Activated naive CD4-positive, alpha-beta T cell treated with anti-CD3 and anti-CD28 coated beads for 36 hours (primary cell): ENCODE measurements at regions not wholly inside any gene's neighbourhood (a gene's known extent, or its start where the extent isn't known, plus 50 kb on each side); places are given as distances from the start of the nearest gene placed in this dataset.

Experiments
- CTCF ChIA-PET: fragments of 350-600 bp; sonication (Branson Sonifier 250); formaldehyde crosslinking; loops from one replicate; lab custom pipeline; 2021; ENCODE audit warnings: antibody characterized with exemption; lab: Charles Lee
- DNase-seq: peaks from one replicate; pipeline ENCODE4 v3.0.0-alpha.2; 2020
- H3K27ac Mint-ChIP-seq: one replicate; pipeline ENCODE4 v1.8.0; 2021; ENCODE audit warnings: mild to moderate bottlenecking, mixed read lengths
- H3K27me3 Mint-ChIP-seq: one replicate; pipeline ENCODE4 v1.8.0; 2021; ENCODE audit warnings: low read depth, mixed read lengths
- H3K36me3 Mint-ChIP-seq: one replicate; pipeline ENCODE4 v1.8.0; 2021; ENCODE audit warnings: low read depth, mixed read lengths
- H3K4me1 Mint-ChIP-seq: one replicate; pipeline ENCODE4 v1.8.0; 2021; ENCODE audit warnings: low read depth, mixed read lengths
- H3K4me3 Mint-ChIP-seq: one replicate; pipeline ENCODE4 v1.8.0; 2021; ENCODE audit warnings: mild to moderate bottlenecking, moderate library complexity, mixed read lengths
- H3K9me3 Mint-ChIP-seq: one replicate; pipeline ENCODE4 v1.8.0; 2021; ENCODE audit warnings: mixed read lengths
- intact Hi-C: fragments of 100-400 bp; cut with micrococcal nuclease; formaldehyde crosslinking; loops from one replicate; pipeline ENCODE4 v1.15.1; 2023

DNA sequence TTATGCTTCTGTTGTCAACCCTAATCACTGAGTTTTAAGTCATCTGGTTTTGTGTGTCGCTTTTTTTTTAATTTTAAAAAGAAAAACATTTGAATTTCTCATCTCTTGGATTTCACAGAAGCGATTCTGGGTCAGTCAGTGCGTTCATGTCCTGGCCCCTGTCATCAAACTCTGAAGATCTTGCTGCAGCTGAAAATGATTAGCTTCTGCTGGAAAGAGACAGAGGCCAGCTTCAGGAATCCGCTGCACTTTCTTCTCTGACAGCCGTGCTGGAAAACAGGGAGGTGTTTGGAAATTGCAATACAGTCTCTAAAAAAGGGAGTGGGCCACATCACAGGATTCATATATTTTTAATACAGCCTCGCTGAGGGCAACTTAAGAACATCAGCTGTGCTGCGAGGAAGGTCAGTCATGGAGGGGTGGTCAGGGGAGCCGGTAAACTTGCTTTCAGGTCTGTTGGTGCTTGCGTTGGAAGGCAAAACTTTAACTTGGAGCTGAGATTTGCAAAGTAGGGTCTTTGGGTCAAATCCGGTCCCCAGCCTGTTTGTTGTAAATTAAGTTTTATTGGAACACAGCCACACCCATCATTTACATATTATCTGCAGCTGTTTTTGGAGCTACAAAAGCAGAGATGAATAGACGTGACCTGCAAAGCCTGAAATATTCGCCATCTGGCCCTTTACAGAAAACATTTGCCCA, 190.8 kb downstream of the AACS start:
- CTCF ChIA-PET, result interaction anchor here (0.7 kb wide), 1 partner anchor 76 kb away, joined by 3 read pairs; no protein-coding TSS in a partner anchor
- Mint-ChIP-seq H3K4me1 (no peaks in the 10 kb centered on the region), H3K27ac (no peak overlapping the region), H3K27me3 (peaks cover 6% of the 10 kb centered on the region), H3K9me3 (peaks cover 3% of the 10 kb centered on the region), H3K4me3 (no peak overlapping the region), H3K36me3 (no peaks in the 10 kb centered on the region)
- DNase-seq, result no peak
- intact Hi-C loops, result no loop called here

DNA sequence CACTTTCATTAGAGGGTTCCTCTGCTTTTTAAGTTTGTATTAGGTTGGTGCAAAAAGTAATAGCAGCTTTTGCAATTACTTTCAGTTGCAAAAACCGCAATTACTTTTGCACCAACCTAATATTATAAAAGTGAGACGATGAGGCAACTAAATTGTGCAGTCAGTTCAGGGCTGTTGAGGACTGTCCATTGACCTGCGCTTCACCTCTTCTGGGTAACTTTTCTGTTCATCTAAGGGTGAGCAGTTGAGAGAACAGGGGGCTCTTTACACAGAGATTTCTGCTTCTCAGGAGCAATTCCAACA, 191.3 kb downstream of the AACS start:
- CTCF ChIA-PET, result interaction anchor here (0.7 kb wide), 1 partner anchor 75 kb away, joined by 3 read pairs; no protein-coding TSS in a partner anchor
- H3K9me3 Mint-ChIP-seq, result peaks cover 3% of the 10 kb centered on the region
- DNase-seq, result no peak
- H3K4me1 Mint-ChIP-seq, result no peaks in the 10 kb centered on the region
- H3K36me3 Mint-ChIP-seq, result no peaks in the 10 kb centered on the region
- no peak overlapping the region for H3K27ac Mint-ChIP-seq
- H3K27me3 Mint-ChIP-seq, result peaks cover 6% of the 10 kb centered on the region
- intact Hi-C loops, result no loop called here
- no peak overlapping the region for H3K4me3 Mint-ChIP-seq

DNA sequence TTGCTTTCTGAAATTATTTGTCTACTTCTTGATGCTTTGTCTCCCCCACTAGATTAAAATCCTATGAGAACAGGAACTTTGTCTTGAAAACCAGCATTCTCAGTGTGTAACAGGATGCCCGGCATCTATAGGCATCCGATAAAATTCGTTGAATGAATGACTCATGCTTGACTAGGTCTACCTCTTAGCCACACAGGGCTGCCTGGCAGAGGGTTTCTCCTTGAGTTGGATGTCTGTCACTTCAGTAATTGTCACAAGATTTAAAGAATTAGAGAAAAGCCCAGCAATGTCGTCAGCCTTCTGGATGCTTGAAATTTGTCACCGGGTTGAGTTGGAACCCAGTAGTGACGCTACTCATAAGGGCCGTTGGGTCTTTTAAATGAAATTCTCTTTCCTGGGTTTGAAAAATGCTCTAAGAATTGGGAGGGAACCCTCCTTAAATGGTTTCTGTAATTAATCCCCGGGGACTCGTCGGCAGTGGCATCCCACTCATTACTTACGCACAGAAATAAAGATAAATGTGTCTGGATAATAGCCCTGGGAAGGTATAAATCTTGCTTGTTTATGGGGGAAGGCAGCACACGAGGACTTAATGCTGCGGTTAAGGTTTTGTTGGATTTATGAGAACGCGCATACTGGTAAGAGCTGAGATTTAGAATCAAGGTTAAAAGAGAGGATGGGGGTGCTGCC, 194.1 kb downstream of the AACS start:
- peaks cover 8% of the 10 kb centered on the region for H3K9me3 Mint-ChIP-seq
- CTCF ChIA-PET, result no interaction called here
- H3K27ac Mint-ChIP-seq, result no peak overlapping the region
- intact Hi-C loops, result no loop called here
- no peaks in the 10 kb centered on the region for H3K4me1 Mint-ChIP-seq
- H3K4me3 Mint-ChIP-seq, result no peak overlapping the region
- peaks cover 6% of the 10 kb centered on the region for H3K27me3 Mint-ChIP-seq
- H3K36me3 Mint-ChIP-seq, result no peaks in the 10 kb centered on the region
- DNase-seq, result no peak

DNA sequence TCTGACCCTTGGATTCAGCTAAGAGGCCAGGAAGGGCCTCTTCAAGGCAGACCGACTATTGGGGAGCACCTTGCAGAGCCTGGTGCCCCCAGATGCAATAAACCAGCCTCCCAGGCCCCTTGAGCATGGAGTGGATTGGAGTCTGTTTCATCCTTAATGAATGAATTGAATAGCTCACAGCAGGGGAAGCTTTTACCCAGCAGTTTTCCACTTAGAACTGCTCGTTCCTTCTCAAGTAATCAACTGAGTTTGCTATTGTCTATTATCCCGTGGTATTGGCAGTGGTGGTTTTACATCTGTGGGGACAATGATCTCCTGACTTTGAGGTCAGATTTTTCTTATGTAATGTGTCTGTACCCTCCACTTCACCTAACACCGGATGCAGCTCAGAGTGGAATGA, 197.6 kb downstream of the AACS start:
- Mint-ChIP-seq H3K4me3 (no peak overlapping the region), H3K27me3 (peaks cover 3% of the 10 kb centered on the region), H3K27ac (no peak overlapping the region), H3K9me3 (peaks cover 5% of the 10 kb centered on the region), H3K36me3 (no peaks in the 10 kb centered on the region), H3K4me1 (no peaks in the 10 kb centered on the region)
- DNase-seq, result no peak
- CTCF ChIA-PET, result no interaction called here
- intact Hi-C loops, result no loop called here

DNA sequence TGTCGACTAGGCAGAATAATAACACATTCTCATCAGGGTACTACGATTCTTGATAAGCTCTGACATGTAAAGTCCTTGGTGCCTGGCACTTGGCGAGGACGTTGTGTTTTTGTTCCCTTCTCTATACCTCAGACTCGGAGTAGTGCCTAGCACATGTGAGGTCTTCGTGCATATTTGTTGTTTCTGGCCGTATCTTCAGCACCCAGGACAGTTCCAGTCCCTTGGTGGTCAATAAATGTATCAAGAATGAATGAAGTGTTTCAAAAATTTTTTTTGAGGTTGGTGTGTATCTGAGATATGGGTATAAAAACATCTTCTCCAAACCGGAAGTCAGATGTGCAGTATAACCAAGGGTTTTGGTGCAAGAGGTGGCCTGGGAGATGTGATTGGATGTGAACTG, 198.2 kb downstream of the AACS start:
- H3K27me3 Mint-ChIP-seq, result peaks cover 3% of the 10 kb centered on the region
- intact Hi-C loops, result no loop called here
- no peaks in the 10 kb centered on the region for H3K36me3 Mint-ChIP-seq
- no peak overlapping the region for H3K27ac Mint-ChIP-seq
- H3K4me1 Mint-ChIP-seq, result no peaks in the 10 kb centered on the region
- H3K4me3 Mint-ChIP-seq, result no peak overlapping the region
- CTCF ChIA-PET, result no interaction called here
- DNase-seq, result no peak
- H3K9me3 Mint-ChIP-seq, result peaks cover 5% of the 10 kb centered on the region

DNA sequence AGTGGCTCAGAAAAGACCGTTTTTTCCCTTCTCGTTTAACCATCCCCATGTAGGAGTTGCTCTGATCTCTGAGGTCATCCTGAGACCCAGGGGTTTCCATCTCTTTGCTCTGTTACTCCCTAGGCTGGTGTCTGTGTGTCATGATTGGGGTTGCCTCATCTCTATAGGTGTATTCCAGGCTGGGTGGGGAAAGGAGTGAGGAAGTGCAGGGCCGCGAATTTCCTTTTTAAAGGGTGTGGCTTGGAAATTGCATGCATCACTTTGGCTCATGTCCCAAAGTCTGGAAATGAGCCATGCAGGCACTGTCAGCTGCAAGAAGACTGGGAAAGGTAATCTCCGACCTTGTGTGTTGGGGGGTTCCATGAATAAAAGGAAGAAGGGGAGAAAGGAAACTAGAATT, 201.9 kb downstream of the AACS start:
- Mint-ChIP-seq H3K4me1 (no peaks in the 10 kb centered on the region), H3K36me3 (no peaks in the 10 kb centered on the region), H3K27me3 (peaks cover 3% of the 10 kb centered on the region), H3K27ac (no peak overlapping the region), H3K4me3 (no peak overlapping the region), H3K9me3 (peaks cover 5% of the 10 kb centered on the region)
- no peak for DNase-seq
- intact Hi-C loops, result no loop called here
- CTCF ChIA-PET, result no interaction called here

DNA sequence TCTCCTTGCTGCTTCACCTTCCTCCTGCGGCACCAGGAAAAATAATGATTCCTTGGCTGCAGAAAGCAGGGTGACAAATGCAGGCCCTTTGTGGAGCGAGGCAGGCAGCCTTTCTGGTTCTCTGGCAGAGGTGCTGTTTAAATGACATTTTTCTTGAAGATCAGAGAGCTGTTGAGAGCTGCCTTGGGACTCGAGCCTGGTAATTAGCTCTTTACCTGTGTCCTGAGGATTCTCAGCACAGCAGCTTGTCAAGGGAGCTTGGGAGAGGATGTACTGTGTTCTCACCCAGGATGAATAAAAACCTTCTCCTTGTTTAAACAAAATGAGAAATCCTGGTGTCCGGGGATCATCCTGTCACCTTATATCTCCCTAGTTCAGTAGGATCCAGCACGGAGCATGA, 204.0 kb downstream of the AACS start:
- intact Hi-C loops, result no loop called here
- Mint-ChIP-seq H3K36me3 (no peaks in the 10 kb centered on the region), H3K9me3 (peaks cover under 1% of the 10 kb centered on the region), H3K4me3 (no peak overlapping the region), H3K4me1 (no peaks in the 10 kb centered on the region), H3K27ac (no peak overlapping the region), H3K27me3 (no peaks in the 10 kb centered on the region)
- CTCF ChIA-PET, result no interaction called here
- DNase-seq, result no peak

DNA sequence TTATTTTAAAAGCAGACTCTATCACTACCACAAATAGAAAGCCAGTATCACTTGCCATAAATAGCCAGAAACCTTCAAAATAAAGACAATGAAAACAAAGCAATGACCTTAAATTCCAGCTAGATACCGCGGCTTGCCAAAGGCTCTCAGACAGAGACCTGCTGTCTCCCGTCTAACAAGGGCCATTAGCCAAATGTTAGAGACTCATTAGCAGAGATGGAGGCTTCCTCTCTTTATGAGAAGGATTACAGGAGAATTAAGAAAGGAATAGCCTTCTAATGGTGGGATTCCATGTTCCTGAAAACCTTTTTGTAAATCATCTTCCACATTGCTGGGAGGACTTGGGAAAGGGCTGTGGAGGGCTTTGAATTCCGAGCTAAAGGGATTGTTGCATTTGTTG, 206.7 kb downstream of the AACS start:
- Mint-ChIP-seq H3K4me1 (no peaks in the 10 kb centered on the region), H3K36me3 (no peaks in the 10 kb centered on the region)

DNA sequence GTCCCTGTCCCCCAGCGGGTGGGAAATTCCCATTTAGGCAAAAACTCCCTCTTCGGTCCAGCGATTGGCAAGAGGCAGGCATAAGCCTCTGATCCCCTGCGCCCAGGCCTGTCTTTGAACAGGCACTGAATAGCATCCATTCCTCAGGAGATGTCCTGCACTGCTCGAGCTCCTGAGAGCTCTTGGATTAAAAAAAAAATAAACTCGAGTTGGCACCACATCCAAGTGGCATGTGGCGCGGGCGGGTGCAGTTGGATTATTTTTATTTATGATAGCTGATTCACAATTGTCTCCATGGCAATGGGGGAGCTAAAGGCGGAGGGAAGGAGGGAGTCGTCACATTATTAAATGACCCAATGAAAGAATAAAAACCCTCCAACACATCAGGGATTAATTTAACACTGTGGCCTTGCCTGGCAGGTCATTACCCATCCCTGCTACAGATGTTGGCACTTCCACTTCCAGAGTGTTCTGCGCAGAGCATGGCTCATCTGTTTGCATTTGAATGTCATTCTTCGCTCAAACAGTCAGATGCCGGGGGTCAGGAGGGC, 207.2 kb downstream of the AACS start:
- Mint-ChIP-seq H3K9me3 (no peaks in the 10 kb centered on the region), H3K4me1 (no peaks in the 10 kb centered on the region), H3K27ac (no peak overlapping the region), H3K4me3 (no peak overlapping the region), H3K27me3 (no peaks in the 10 kb centered on the region), H3K36me3 (no peaks in the 10 kb centered on the region)
- DNase-seq, result no peak
- intact Hi-C loops, result no loop called here
- CTCF ChIA-PET, result interaction anchor here (0.6 kb wide), 1 partner anchor 1014 kb away, joined by 5 read pairs; no protein-coding TSS in a partner anchor

More for the DNA sequence above, 206.7 kb downstream of the AACS start:
- CTCF ChIA-PET, result no interaction called here
- Mint-ChIP-seq H3K9me3 (no peaks in the 10 kb centered on the region), H3K27ac (no peak overlapping the region), H3K4me3 (no peak overlapping the region), H3K27me3 (no peaks in the 10 kb centered on the region)
- intact Hi-C loops, result no loop called here
- no peak for DNase-seq

DNA sequence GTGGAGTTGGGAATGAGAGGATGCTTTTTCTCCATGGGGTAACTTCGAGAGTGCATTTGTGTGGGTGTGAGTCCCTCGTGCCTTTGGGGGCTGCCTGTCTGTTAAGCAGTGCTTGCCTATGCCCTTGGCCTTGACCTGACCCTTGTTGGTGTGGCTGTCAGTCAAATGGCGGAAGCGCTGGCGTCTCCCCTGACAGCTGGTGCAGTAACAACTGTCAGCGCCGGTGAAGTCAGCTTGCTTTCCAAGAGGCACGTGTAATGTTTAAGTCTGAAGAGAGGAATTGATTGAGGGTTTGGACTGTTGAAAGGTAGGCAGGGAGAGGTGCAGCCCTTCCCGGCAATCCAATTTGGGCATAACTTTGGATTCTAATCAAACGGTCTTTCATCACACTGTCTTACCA, 211.3 kb downstream of the AACS start:
- intact Hi-C loops, result no loop called here
- no peaks in the 10 kb centered on the region for H3K9me3 Mint-ChIP-seq
- peaks cover 5% of the 10 kb centered on the region for H3K4me1 Mint-ChIP-seq

DNA sequence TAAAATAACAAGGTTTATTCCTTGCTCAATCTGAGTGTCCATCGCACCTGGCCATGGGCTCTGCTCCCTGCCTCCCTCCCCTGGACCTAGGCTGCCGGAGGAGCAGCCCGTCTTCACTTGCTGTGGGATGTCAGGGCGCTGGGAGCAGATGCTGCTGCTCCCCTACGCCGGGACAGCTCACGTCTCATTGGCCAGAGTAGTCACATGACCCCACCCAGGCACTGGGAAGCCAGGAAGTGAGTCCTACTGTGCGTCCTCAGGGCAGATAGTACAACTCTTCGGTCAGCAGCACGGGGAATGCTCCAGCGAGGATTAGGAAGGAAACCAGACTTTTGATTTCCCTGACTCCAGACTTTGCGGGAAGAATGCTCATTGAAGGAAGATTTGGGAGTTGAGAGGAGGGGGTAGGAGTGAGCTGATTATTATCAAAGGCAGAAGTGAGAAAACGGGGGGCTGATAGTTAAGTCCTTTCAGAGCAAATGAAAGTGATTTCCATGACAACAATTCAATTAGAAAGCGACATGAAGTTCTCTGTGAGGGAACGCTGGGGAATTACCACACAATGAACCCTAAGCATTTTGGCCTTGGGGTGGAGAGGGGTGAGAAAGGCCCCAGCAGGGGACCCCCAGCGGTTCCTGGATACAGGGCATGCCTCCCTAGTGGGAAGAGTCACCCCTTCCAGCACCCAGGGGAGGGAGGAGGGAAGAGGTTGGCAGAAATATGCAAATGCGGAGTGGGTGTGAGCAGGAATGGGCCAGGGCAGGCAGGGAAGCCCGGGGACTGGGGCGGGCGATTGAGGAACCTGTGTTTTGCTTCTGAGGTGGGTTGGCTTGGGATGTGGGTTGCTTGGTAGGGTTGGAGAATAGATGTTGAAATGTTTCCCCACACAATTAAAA, 215.5 kb downstream of the AACS start:
- CTCF ChIA-PET, result no interaction called here
- Mint-ChIP-seq H3K9me3 (no peaks in the 10 kb centered on the region), H3K4me1 (peaks cover 5% of the 10 kb centered on the region), H3K36me3 (no peaks in the 10 kb centered on the region), H3K27ac (no peak overlapping the region), H3K27me3 (peaks cover 13% of the 10 kb centered on the region), H3K4me3 (no peak overlapping the region)
- DNase-seq, result no peak
- intact Hi-C loops, result no loop called here

More for the DNA sequence above, 211.3 kb downstream of the AACS start:
- no peak for DNase-seq
- Mint-ChIP-seq H3K4me3 (no peak overlapping the region), H3K36me3 (no peaks in the 10 kb centered on the region), H3K27me3 (peaks cover 13% of the 10 kb centered on the region), H3K27ac (no peak overlapping the region)
- CTCF ChIA-PET, result no interaction called here

DNA sequence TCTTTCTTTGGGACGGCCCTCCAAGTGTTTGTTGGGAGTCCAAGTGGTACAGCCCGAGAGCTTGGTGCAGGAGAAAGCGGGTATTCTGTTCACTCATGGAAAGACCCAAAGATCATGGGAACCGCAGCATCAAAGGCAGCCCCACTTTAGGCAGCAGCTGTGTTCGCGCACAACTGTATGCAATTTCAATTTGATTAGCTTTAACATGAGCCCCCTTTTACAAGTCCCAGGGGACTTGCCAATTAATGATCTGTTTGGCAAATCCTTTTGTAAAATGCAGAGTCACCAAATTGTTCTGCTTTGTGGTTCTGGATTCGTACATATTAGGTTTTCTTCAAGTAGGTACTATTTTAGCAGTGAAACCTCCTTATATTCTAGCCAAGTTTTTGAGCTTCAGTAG, 217.7 kb downstream of the AACS start:
- CTCF ChIA-PET, result interaction anchor here (0.8 kb wide), 1 partner anchor 21 kb away, joined by 3 read pairs; no protein-coding TSS in a partner anchor
- no peak overlapping the region for H3K27ac Mint-ChIP-seq
- DNase-seq, result no peak

More for the DNA sequence above, 217.7 kb downstream of the AACS start:
- H3K27me3 Mint-ChIP-seq, result peaks cover 15% of the 10 kb centered on the region
- H3K9me3 Mint-ChIP-seq, result no peaks in the 10 kb centered on the region
- no peaks in the 10 kb centered on the region for H3K36me3 Mint-ChIP-seq
- peaks cover 5% of the 10 kb centered on the region for H3K4me1 Mint-ChIP-seq
- intact Hi-C loops, result no loop called here
- no peak overlapping the region for H3K4me3 Mint-ChIP-seq
